Transverse colon (tissue), 3 donors: ENCODE measurements at regions not wholly inside any gene's neighbourhood (a gene's known extent, or its start where the extent isn't known, plus 50 kb on each side); places are given as distances from the start of the nearest gene placed in this dataset.

Experiments used
- POLR2A ChIP-seq: fragments of 450-650 bp; IDR thresholded peaks from one replicate; pipeline ENCODE4 v1.6.1; 2016; ENCODE audit warnings: antibody characterized with exemption, mild to moderate bottlenecking, moderate library complexity
- TF ChIP-seq, protein P1 (sequence below), 5 experiments: fragments of 200-600 bp in 3 of 5; fragments of 450-650 bp in 2 of 5; sonication (generic) in 3 of 5; IDR thresholded peaks; 1 replicate in 2 of 5; 2 replicates in 3 of 5; pipeline ENCODE4 v1.5.1; 2016 to 2017; ENCODE audit warnings: antibody characterized with exemption in 5 of 5, inconsistent platforms in 3 of 5, mild to moderate bottlenecking in 2 of 5, moderate library complexity in 1 of 5

GRCh38 chr7:68440866-68441265, 1157.4 kb upstream of the AUTS2 start:
- TF ChIP-seq, protein P1, sequence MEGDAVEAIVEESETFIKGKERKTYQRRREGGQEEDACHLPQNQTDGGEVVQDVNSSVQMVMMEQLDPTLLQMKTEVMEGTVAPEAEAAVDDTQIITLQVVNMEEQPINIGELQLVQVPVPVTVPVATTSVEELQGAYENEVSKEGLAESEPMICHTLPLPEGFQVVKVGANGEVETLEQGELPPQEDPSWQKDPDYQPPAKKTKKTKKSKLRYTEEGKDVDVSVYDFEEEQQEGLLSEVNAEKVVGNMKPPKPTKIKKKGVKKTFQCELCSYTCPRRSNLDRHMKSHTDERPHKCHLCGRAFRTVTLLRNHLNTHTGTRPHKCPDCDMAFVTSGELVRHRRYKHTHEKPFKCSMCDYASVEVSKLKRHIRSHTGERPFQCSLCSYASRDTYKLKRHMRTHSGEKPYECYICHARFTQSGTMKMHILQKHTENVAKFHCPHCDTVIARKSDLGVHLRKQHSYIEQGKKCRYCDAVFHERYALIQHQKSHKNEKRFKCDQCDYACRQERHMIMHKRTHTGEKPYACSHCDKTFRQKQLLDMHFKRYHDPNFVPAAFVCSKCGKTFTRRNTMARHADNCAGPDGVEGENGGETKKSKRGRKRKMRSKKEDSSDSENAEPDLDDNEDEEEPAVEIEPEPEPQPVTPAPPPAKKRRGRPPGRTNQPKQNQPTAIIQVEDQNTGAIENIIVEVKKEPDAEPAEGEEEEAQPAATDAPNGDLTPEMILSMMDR (IDR thresholded peaks at IDR 0.05): no peak
- TF ChIP-seq POLR2A: no peak
